H1 (cell line): ENCODE measurements at regions not wholly inside any gene's neighbourhood (a gene's known extent, or its start where the extent isn't known, plus 50 kb on each side); places are given as distances from the start of the nearest gene placed in this dataset.

Experiments used
- CTCF ChIA-PET: fragments of 300-600 bp; sonication (Branson Sonifier 250); formaldehyde crosslinking; loops from one replicate; lab custom pipeline; 2021; ENCODE audit not compliant: partially characterized antibody; lab: Charles Lee
- POLR2A ChIA-PET: fragments of 300-600 bp; sonication (Branson Sonifier 250); formaldehyde crosslinking; loops from one replicate; lab custom pipeline; 2021; ENCODE audit warnings: inconsistent platforms; ENCODE audit not compliant: partially characterized antibody; lab: Charles Lee
- DNase-seq, 2 experiments: peaks; one replicate each; pipeline versions ENCODE4 v3.0.0 to v3.0.0-alpha.2; 2010 to 2022; ENCODE audit warnings: low spot score in 2 of 2, low read depth in 1 of 2, mixed read lengths in 1 of 2
- FAIRE-seq: peaks from 2 replicates; lab custom pipeline; 2011; peaks lifted over from hg19 to GRCh38; lab: Jason Lieb, UNC
- H2AFZ ChIP-seq: 2 replicates; pipeline ENCODE4 v1.8.1; 2012; ENCODE audit warnings: low read length, inconsistent platforms
- H2AK5ac ChIP-seq: 2 replicates; pipeline ENCODE4 v1.6.1; 2013; ENCODE audit warnings: low read depth, low read length
- H2BK120ac ChIP-seq: replicated peaks from 2 replicates; pipeline ENCODE3; 2013; ENCODE audit warnings: low read depth, low read length, inconsistent platforms
- H2BK12ac ChIP-seq: 2 replicates; pipeline ENCODE4 v1.6.1; 2013; ENCODE audit warnings: low read depth, low read length
- H2BK15ac ChIP-seq: 2 replicates; pipeline ENCODE4 v1.6.1; 2013; ENCODE audit warnings: low read length
- H2BK20ac ChIP-seq: 2 replicates; pipeline ENCODE4 v1.6.1; 2013; ENCODE audit warnings: low read length
- H2BK5ac ChIP-seq: 2 replicates; pipeline ENCODE4 v1.6.1; 2013; ENCODE audit warnings: low read depth, low read length
- H3K14ac ChIP-seq: 2 replicates; pipeline ENCODE4 v1.6.1; 2013; ENCODE audit warnings: inconsistent platforms; ENCODE audit not compliant: insufficient read length
- H3K18ac ChIP-seq: 2 replicates; pipeline ENCODE4 v1.6.1; 2013; ENCODE audit warnings: low read length; ENCODE audit errors: extremely low read depth
- H3K23ac ChIP-seq: 2 replicates; pipeline ENCODE4 v1.6.1; 2013; ENCODE audit warnings: inconsistent platforms; ENCODE audit not compliant: insufficient read length
- H3K23me2 ChIP-seq: 2 replicates; pipeline ENCODE4 v1.6.1; 2013; ENCODE audit warnings: low read depth, low read length
- H3K27ac ChIP-seq: 2 replicates; pipeline ENCODE4 v1.6.1; 2011; ENCODE audit warnings: low read depth, low read length, inconsistent platforms
- H3K27me3 ChIP-seq, 4 experiments: replicated peaks in 1 of 4; 1 replicate in 1 of 4; 2 replicates in 3 of 4; pipeline versions ENCODE4 v1.6.1 to v1.8.1; 2011 to 2013; ENCODE audit warnings: low read length in 3 of 4, mild to moderate bottlenecking in 3 of 4, inconsistent platforms in 2 of 4, mixed read lengths in 2 of 4, moderate library complexity in 1 of 4; ENCODE audit not compliant: control insufficient read depth in 3 of 4, insufficient read depth in 3 of 4; ENCODE audit errors: extremely low read depth in 1 of 4
- H3K36me3 ChIP-seq, 4 experiments: 2 replicates each; pipeline versions ENCODE4 v1.6.1 to v1.8.1; 2011 to 2013; ENCODE audit warnings: mild to moderate bottlenecking in 4 of 4, low read length in 3 of 4, moderate library complexity in 2 of 4, control low read depth in 1 of 4, inconsistent platforms in 1 of 4; ENCODE audit not compliant: insufficient read depth in 4 of 4, control insufficient read depth in 2 of 4
- H3K4ac ChIP-seq: replicated peaks from 2 replicates; pipeline ENCODE3; 2013; ENCODE audit warnings: low read length, low read depth, mixed read lengths, inconsistent platforms; ENCODE audit not compliant: insufficient read length
- H3K4me1 ChIP-seq, 4 experiments: replicated peaks in 1 of 4; 1 replicate in 1 of 4; 2 replicates in 3 of 4; pipeline versions ENCODE4 v1.6.1 to v1.8.1; 2011 to 2013; ENCODE audit warnings: low read length in 3 of 4, inconsistent platforms in 2 of 4, mixed read lengths in 1 of 4; ENCODE audit not compliant: insufficient read depth in 4 of 4, control insufficient read depth in 3 of 4
- H3K4me2 ChIP-seq, 2 experiments: 2 replicates each; pipeline versions ENCODE4 v1.6.1 to v1.8.1; 2011 to 2013; ENCODE audit warnings: low read depth in 2 of 2, low read length in 2 of 2, control low read depth in 1 of 2, inconsistent platforms in 1 of 2, mild to moderate bottlenecking in 1 of 2; ENCODE audit not compliant: insufficient read depth in 1 of 2
- H3K4me3 ChIP-seq, 4 experiments: fragments of 200-600, 300-600 bp in 1 of 4; sonication (generic), shearing (Covaris generic), sonication (Bioruptor Twin) in 1 of 4; 2 replicates each; pipeline versions ENCODE4 v1.5.1 to v1.8.1; 2011 to 2016; ENCODE audit warnings: low read length in 4 of 4, low read depth in 3 of 4, control low read depth in 2 of 4, inconsistent platforms in 2 of 4, mild to moderate bottlenecking in 2 of 4, mixed read lengths in 1 of 4, moderate library complexity in 1 of 4; ENCODE audit not compliant: insufficient read depth in 2 of 4; ENCODE audit errors: extremely low read depth in 1 of 4
- H3K56ac ChIP-seq: replicated peaks from 2 replicates; pipeline ENCODE3; 2013; ENCODE audit warnings: low read depth, mild to moderate bottlenecking, mixed read lengths, low read length, inconsistent platforms; ENCODE audit not compliant: insufficient read length
- H3K79me1 ChIP-seq: 2 replicates; pipeline ENCODE4 v1.6.1; 2013; ENCODE audit warnings: low read depth, low read length, control low read depth
- H3K79me2 ChIP-seq, 2 experiments: 2 replicates each; pipeline versions ENCODE4 v1.6.1 to v1.8.1; 2012 to 2013; ENCODE audit warnings: low read length in 2 of 2, mild to moderate bottlenecking in 2 of 2, inconsistent platforms in 1 of 2; ENCODE audit not compliant: insufficient read depth in 2 of 2, control insufficient read depth in 1 of 2
- H3K9ac ChIP-seq, 4 experiments: replicated peaks in 1 of 4; 1 replicate in 1 of 4; 2 replicates in 3 of 4; pipeline versions ENCODE4 v1.6.1 to v1.8.1; 2011 to 2013; ENCODE audit warnings: low read depth in 3 of 4, low read length in 3 of 4, control low read depth in 2 of 4, mild to moderate bottlenecking in 2 of 4, moderate library complexity in 2 of 4, inconsistent platforms in 1 of 4; ENCODE audit errors: extremely low read depth in 1 of 4
- H3K9me3 ChIP-seq, 2 experiments: 2 replicates each; pipeline versions ENCODE4 v1.6.1 to v1.8.1; 2012 to 2013; ENCODE audit warnings: mild to moderate bottlenecking in 2 of 2, moderate library complexity in 2 of 2, control low read depth in 1 of 2, inconsistent platforms in 1 of 2, low read depth in 1 of 2, low read length in 1 of 2, mixed read lengths in 1 of 2; ENCODE audit not compliant: insufficient read depth in 2 of 2
- H4K20me1 ChIP-seq, 2 experiments: replicated peaks in 1 of 2; 2 replicates each; pipeline versions ENCODE3 to v1.8.1; 2011 to 2013; ENCODE audit warnings: inconsistent platforms in 2 of 2, low read length in 2 of 2, mild to moderate bottlenecking in 1 of 2; ENCODE audit not compliant: insufficient read depth in 2 of 2, control insufficient read depth in 1 of 2
- H4K5ac ChIP-seq: 2 replicates; pipeline ENCODE4 v1.6.1; 2013; ENCODE audit warnings: low read length, low read depth, mixed read lengths, inconsistent platforms; ENCODE audit not compliant: insufficient read length
- H4K8ac ChIP-seq: 2 replicates; pipeline ENCODE4 v1.8.0; 2013; ENCODE audit warnings: mild to moderate bottlenecking, moderate library complexity, low read length, inconsistent platforms; ENCODE audit not compliant: insufficient read depth; ENCODE audit errors: extremely low read depth
- H4K91ac ChIP-seq: replicated peaks from 2 replicates; pipeline ENCODE3; 2013; ENCODE audit warnings: low read length, mixed read lengths, inconsistent platforms; ENCODE audit not compliant: insufficient read length
- BRCA1 ChIP-seq: IDR thresholded peaks from 2 replicates; pipeline ENCODE4 v1.6.1; 2012; ENCODE audit warnings: low read depth, low read length, improper control_type of control experiment
- EGR1 ChIP-seq: IDR thresholded peaks from 2 replicates; pipeline ENCODE4 v1.6.1; 2011; ENCODE audit warnings: low read depth, low read length, borderline replicate concordance
- EP300 ChIP-seq, 2 experiments: IDR thresholded peaks; 1 replicate in 1 of 2; 2 replicates in 1 of 2; pipeline ENCODE4 v1.6.1; 2011 to 2012; ENCODE audit warnings: low read depth in 2 of 2, low read length in 2 of 2, mild to moderate bottlenecking in 2 of 2, borderline replicate concordance in 1 of 2, inconsistent platforms in 1 of 2, moderate library complexity in 1 of 2
- KDM5A ChIP-seq: fragments of 200-600 bp; IDR thresholded peaks from 2 replicates; pipeline ENCODE4 v1.7.1; 2012; ENCODE audit warnings: mild to moderate bottlenecking, low read length, inconsistent platforms, mixed read lengths
- NANOG ChIP-seq: IDR thresholded peaks from 2 replicates; pipeline ENCODE4 v1.6.1; 2011; ENCODE audit warnings: low read length, low read depth, mild to moderate bottlenecking, inconsistent platforms; ENCODE audit not compliant: insufficient read depth, poor library complexity, severe bottlenecking
- RAD21 ChIP-seq, 2 experiments: IDR thresholded peaks in 1 of 2; conservative IDR thresholded peaks in 1 of 2; 2 replicates each; pipeline ENCODE4 v1.6.1; 2011; ENCODE audit warnings: low read depth in 2 of 2, low read length in 2 of 2, improper control_type of control experiment in 1 of 2, inconsistent platforms in 1 of 2, mild to moderate bottlenecking in 1 of 2, moderate library complexity in 1 of 2
- RNF2 ChIP-seq: fragments of 200-900, 300-1000 bp; sonication (generic); IDR thresholded peaks from 2 replicates; pipeline ENCODE4 v1.7.1; 2016; ENCODE audit warnings: borderline replicate concordance, low read depth, mild to moderate bottlenecking, antibody characterized with exemption, low read length; ENCODE audit not compliant: poor library complexity, severe bottlenecking; ENCODE audit errors: missing control alignments
- SAP30 ChIP-seq: fragments of 300-600 bp; sonication (generic); IDR thresholded peaks from 2 replicates; pipeline ENCODE4 v1.7.1; 2012; ENCODE audit warnings: low read length, moderate library complexity, mild to moderate bottlenecking, inconsistent platforms; ENCODE audit not compliant: insufficient read depth, insufficient replicate concordance
- TAF7 ChIP-seq: optimal IDR thresholded peaks from 2 replicates; pipeline ENCODE3; 2011; ENCODE audit warnings: low read depth, mild to moderate bottlenecking, inconsistent platforms, low read length, moderate library complexity, borderline replicate concordance
- TBP ChIP-seq: IDR thresholded peaks from 2 replicates; pipeline ENCODE4 v1.6.1; 2011; ENCODE audit warnings: low read depth, low read length, improper control_type of control experiment
- TCF12 ChIP-seq: IDR thresholded peaks from 2 replicates; pipeline ENCODE4 v1.6.1; 2011; ENCODE audit warnings: low read depth, mild to moderate bottlenecking, low read length
- WGBS, 2 experiments: shearing (Covaris generic) in 1 of 2; methylation state at CpG; one replicate each; pipeline versions ENCODE4 v1.1.6 to v1.1.7; 2013 to 2015; ENCODE audit warnings: low lambda C conversion rate in 2 of 2, mixed read lengths in 2 of 2, inconsistent platforms in 1 of 2, low coverage in 1 of 2, missing lambda C conversion rate in 1 of 2; ENCODE audit not compliant: insufficient replicate concordance in 2 of 2, insufficient coverage in 1 of 2, insufficient read length in 1 of 2; ENCODE audit errors: extremely low coverage in 1 of 2, missing lambda C conversion rate in 1 of 2; 5-methylcytosine and 5-hydroxymethylcytosine counted together
- TF ChIP-seq, protein P1 (sequence below): IDR thresholded peaks from 2 replicates; pipeline ENCODE4 v1.6.1; 2012; ENCODE audit warnings: inconsistent platforms

DNA sequence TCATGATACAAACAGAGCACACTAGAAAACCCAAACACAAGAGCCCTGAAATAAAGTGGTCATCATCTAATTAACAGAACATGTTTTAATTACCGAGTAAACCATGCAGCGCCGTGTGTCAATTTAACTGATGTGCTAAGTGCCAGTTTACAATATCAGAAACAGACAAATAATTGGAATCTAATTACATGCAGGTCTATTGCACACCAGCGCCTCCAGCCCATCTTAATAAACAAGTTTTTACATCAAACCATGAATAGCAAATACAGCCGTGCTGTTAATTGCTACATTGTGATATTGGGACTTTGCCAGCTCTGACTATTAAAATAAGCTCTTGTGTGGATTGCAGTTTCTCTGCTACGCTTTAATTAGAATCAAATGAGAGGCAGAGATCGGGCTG, 510.2 kb upstream of the MDFIC2 start:
- FAIRE-seq (no peak), DNase-seq (no peak)
- H3K14ac ChIP-seq = no peak overlapping the region
- no peaks in the 10 kb centered on the region for H3K4me1 ChIP-seq
- H2BK120ac ChIP-seq = no peak overlapping the region
- no peak overlapping the region for H3K9ac ChIP-seq
- H3K36me3 ChIP-seq = no peaks in the 10 kb centered on the region
- no peak overlapping the region for H4K8ac ChIP-seq
- no peak overlapping the region for H2AK5ac ChIP-seq
- no peaks in the 10 kb centered on the region for H3K79me2 ChIP-seq
- H3K27me3 ChIP-seq = no peaks in the 10 kb centered on the region
- H2BK12ac ChIP-seq = no peak overlapping the region
- 86% methylated on average over 7 of the region's 7 CpGs; no CpG with 5 or more reads in 1 of the 2 experiments for WGBS, 2 experiments
- no peaks in the 10 kb centered on the region for H3K79me1 ChIP-seq
- H3K4me3 ChIP-seq = no peak overlapping the region
- no peak overlapping the region for H2BK5ac ChIP-seq
- H3K56ac ChIP-seq = no peak overlapping the region
- ChIA-PET CTCF (interaction anchor here (0.8 to 1.2 kb wide), 2 partner anchors 85 to 859 kb away, joined by 3 read pairs; no protein-coding TSS in a partner anchor), POLR2A (no interaction called here)
- H4K91ac ChIP-seq = no peak overlapping the region
- no peak overlapping the region for H2AFZ ChIP-seq
- no peak overlapping the region for H4K5ac ChIP-seq
- H2BK20ac ChIP-seq = no peak overlapping the region
- no peak overlapping the region for H3K18ac ChIP-seq
- H4K20me1 ChIP-seq = no peaks in the 10 kb centered on the region
- H3K27ac ChIP-seq = no peak overlapping the region
- no peaks in the 10 kb centered on the region; a peak in 1 of 4 replicates for H3K9me3 ChIP-seq
- H3K23me2 ChIP-seq = no peaks in the 10 kb centered on the region
- no peak overlapping the region for H3K23ac ChIP-seq
- no peak overlapping the region for H3K4ac ChIP-seq
- no peak overlapping the region for H3K4me2 ChIP-seq
- no peak overlapping the region for H2BK15ac ChIP-seq
- TF ChIP-seq EP300 (IDR thresholded peaks at IDR 0.05; ENCODE audit: borderline replicate concordance in 1 of 2, low read depth in 2 of 2, low read length in 2 of 2) (no peak), RNF2 (no peak), BRCA1 (no peak), NANOG (no peak), SAP30 (no peak), TBP (no peak), EGR1 (no peak), KDM5A (no peak), TAF7 (no peak), RAD21 (IDR thresholded peaks at IDR 0.05 in 1 of 2, conservative IDR thresholded peaks at IDR 0.05 in 1 of 2; ENCODE audit: low read depth in 2 of 2, low read length in 2 of 2) (no peak), TCF12 (no peak)
- TF ChIP-seq, protein P1, sequence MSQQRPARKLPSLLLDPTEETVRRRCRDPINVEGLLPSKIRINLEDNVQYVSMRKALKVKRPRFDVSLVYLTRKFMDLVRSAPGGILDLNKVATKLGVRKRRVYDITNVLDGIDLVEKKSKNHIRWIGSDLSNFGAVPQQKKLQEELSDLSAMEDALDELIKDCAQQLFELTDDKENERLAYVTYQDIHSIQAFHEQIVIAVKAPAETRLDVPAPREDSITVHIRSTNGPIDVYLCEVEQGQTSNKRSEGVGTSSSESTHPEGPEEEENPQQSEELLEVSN = no peak
